Progenitor cell of endocrine pancreas (in vitro differentiated cells): ENCODE measurements at regions not wholly inside any gene's neighbourhood (a gene's known extent, or its start where the extent isn't known, plus 50 kb on each side); places are given as distances from the start of the nearest gene placed in this dataset.

Experiments used
- DNase-seq: peaks from one replicate; pipeline ENCODE4 v3.0.0; 2021; ENCODE audit warnings: low spot score; ENCODE audit not compliant: unreplicated experiment
- H3K27ac Mint-ChIP-seq: 2 replicates; pipeline ENCODE4 v1.8.0; 2021; ENCODE audit warnings: mild to moderate bottlenecking, moderate library complexity, mixed read lengths
- H3K27me3 Mint-ChIP-seq: 2 replicates; pipeline ENCODE4 v1.8.0; 2021; ENCODE audit warnings: mixed read lengths
- H3K36me3 Mint-ChIP-seq: 2 replicates; pipeline ENCODE4 v1.8.0; 2022; ENCODE audit warnings: mixed read lengths; ENCODE audit not compliant: insufficient read depth
- H3K4me1 Mint-ChIP-seq: 2 replicates; pipeline ENCODE4 v1.8.0; 2021; ENCODE audit warnings: low read depth, mixed read lengths
- H3K4me3 Mint-ChIP-seq: 2 replicates; pipeline ENCODE4 v1.8.0; 2021; ENCODE audit warnings: low read depth, mild to moderate bottlenecking, moderate library complexity, mixed read lengths
- H3K9me3 Mint-ChIP-seq: 2 replicates; pipeline ENCODE4 v1.8.0; 2021; ENCODE audit warnings: low read depth, mixed read lengths
- CTCF ChIP-seq: fragments of 200-600 bp; sonication (generic); IDR thresholded peaks from one replicate; pipeline ENCODE4 v1.5.0; 2021; ENCODE audit warnings: antibody characterized with exemption, mild to moderate bottlenecking; ENCODE audit not compliant: unreplicated experiment

GRCh38 chr1:55326496-55327243 lies 111.5 kb upstream of the USP24 start:
- no peak for TF ChIP-seq CTCF
- DNase-seq, result no peak
- H3K9me3 Mint-ChIP-seq, result no peaks in the 10 kb centered on the region
- H3K4me1 Mint-ChIP-seq, result no peaks in the 10 kb centered on the region
- no peak overlapping the region for H3K4me3 Mint-ChIP-seq
- H3K27ac Mint-ChIP-seq, result no peak overlapping the region
- no peaks in the 10 kb centered on the region for H3K36me3 Mint-ChIP-seq
- H3K27me3 Mint-ChIP-seq, result peaks cover 7% of the 10 kb centered on the region

DNA sequence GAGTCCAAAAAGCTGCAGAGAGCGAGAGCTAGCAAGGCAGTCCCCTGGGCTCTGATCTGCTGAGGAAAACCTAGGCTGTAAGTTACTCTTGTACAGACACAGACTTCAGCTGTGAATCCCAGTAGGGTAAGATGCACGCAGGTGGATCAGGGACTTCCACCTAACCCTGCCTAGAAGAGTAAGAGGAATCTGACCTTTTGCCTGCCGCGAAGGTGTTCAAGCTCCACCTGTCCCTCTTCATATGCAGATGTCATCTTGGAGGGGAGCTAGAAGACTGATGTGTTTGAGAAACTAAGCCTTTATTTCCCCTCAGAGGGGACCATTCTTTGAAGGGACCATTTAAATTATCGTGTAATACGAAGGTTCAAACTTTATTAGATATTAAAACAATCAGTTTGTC lies 108.6 kb upstream of the USP24 start:
- no peak overlapping the region for H3K4me3 Mint-ChIP-seq
- H3K4me1 Mint-ChIP-seq, result no peaks in the 10 kb centered on the region
- H3K9me3 Mint-ChIP-seq, result no peaks in the 10 kb centered on the region
- peaks cover 14% of the 10 kb centered on the region for H3K27me3 Mint-ChIP-seq
- no peaks in the 10 kb centered on the region for H3K36me3 Mint-ChIP-seq
- TF ChIP-seq CTCF, result no peak
- no peak overlapping the region for H3K27ac Mint-ChIP-seq
- no peak for DNase-seq

GRCh38 chr1:55322842-55323241 lies 107.7 kb upstream of the USP24 start:
- Mint-ChIP-seq H3K27me3 (peaks cover 15% of the 10 kb centered on the region), H3K27ac (no peak overlapping the region), H3K4me3 (no peak overlapping the region), H3K9me3 (no peaks in the 10 kb centered on the region), H3K36me3 (no peaks in the 10 kb centered on the region), H3K4me1 (no peaks in the 10 kb centered on the region)
- TF ChIP-seq CTCF, result no peak
- no peak for DNase-seq

GRCh38 chr1:55321942-55322341 lies 106.8 kb upstream of the USP24 start:
- H3K9me3 Mint-ChIP-seq, result no peaks in the 10 kb centered on the region
- H3K4me3 Mint-ChIP-seq, result no peak overlapping the region
- no peaks in the 10 kb centered on the region for H3K36me3 Mint-ChIP-seq
- no peak for DNase-seq
- TF ChIP-seq CTCF, result no peak
- H3K27ac Mint-ChIP-seq, result no peak overlapping the region
- no peaks in the 10 kb centered on the region for H3K4me1 Mint-ChIP-seq
- H3K27me3 Mint-ChIP-seq, result peaks cover 14% of the 10 kb centered on the region

DNA sequence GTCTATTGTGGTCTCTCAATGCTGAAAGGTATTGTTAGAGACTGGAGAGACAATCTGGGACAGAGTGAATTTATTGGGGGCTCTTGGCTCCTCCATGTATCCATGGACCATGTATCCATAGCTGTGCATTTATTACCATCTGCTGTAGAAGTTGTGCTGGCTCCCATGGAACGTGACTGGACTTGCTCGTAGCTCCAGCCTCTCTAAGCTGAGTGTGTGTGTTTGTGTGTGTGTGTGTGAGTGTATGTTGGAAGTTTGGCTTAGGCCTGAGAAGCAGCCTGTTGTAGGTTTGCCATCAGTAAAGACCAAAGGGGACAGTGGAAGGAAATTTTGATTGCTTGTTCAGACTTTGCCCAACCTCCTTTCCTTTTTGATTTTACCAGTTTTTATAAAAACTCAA lies 105.7 kb upstream of the USP24 start:
- no peak for DNase-seq
- Mint-ChIP-seq H3K4me1 (no peaks in the 10 kb centered on the region), H3K4me3 (no peak overlapping the region), H3K36me3 (no peaks in the 10 kb centered on the region), H3K9me3 (no peaks in the 10 kb centered on the region), H3K27me3 (peaks cover 8% of the 10 kb centered on the region), H3K27ac (no peak overlapping the region)
- TF ChIP-seq CTCF, result no peak
